ENCODE measurements at regions not wholly inside any gene's neighbourhood (a gene's known extent, or its start where the extent isn't known, plus 50 kb on each side); places are given as distances from the start of the nearest gene placed in this dataset.

DNA sequence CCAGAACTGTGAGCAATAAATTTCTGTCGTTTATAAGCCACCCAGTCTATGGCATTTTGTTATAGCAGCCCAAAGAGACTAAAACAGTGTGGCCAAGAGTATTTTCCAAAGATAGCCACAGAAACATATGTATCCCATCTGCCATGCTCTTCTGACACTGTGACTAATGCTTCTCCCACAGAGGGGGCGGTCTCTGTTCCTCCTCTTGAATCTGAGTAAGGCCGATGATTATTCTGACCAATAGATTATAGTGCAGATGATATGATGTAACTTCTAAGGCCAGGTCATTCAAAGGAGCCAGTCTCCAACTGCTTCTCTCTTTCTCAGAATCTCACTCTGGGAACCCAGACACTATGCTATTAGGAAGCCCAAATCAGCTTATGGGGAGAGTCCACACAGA lies 570.7 kb downstream of the BCOR start (continued):
- TF ChIP-seq, protein P1, sequence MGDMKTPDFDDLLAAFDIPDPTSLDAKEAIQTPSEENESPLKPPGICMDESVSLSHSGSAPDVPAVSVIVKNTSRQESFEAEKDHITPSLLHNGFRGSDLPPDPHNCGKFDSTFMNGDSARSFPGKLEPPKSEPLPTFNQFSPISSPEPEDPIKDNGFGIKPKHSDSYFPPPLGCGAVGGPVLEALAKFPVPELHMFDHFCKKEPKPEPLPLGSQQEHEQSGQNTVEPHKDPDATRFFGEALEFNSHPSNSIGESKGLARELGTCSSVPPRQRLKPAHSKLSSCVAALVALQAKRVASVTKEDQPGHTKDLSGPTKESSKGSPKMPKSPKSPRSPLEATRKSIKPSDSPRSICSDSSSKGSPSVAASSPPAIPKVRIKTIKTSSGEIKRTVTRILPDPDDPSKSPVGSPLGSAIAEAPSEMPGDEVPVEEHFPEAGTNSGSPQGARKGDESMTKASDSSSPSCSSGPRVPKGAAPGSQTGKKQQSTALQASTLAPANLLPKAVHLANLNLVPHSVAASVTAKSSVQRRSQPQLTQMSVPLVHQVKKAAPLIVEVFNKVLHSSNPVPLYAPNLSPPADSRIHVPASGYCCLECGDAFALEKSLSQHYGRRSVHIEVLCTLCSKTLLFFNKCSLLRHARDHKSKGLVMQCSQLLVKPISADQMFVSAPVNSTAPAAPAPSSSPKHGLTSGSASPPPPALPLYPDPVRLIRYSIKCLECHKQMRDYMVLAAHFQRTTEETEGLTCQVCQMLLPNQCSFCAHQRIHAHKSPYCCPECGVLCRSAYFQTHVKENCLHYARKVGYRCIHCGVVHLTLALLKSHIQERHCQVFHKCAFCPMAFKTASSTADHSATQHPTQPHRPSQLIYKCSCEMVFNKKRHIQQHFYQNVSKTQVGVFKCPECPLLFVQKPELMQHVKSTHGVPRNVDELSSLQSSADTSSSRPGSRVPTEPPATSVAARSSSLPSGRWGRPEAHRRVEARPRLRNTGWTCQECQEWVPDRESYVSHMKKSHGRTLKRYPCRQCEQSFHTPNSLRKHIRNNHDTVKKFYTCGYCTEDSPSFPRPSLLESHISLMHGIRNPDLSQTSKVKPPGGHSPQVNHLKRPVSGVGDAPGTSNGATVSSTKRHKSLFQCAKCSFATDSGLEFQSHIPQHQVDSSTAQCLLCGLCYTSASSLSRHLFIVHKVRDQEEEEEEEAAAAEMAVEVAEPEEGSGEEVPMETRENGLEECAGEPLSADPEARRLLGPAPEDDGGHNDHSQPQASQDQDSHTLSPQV (IDR thresholded peaks at IDR 0.05), result no peak

DNA sequence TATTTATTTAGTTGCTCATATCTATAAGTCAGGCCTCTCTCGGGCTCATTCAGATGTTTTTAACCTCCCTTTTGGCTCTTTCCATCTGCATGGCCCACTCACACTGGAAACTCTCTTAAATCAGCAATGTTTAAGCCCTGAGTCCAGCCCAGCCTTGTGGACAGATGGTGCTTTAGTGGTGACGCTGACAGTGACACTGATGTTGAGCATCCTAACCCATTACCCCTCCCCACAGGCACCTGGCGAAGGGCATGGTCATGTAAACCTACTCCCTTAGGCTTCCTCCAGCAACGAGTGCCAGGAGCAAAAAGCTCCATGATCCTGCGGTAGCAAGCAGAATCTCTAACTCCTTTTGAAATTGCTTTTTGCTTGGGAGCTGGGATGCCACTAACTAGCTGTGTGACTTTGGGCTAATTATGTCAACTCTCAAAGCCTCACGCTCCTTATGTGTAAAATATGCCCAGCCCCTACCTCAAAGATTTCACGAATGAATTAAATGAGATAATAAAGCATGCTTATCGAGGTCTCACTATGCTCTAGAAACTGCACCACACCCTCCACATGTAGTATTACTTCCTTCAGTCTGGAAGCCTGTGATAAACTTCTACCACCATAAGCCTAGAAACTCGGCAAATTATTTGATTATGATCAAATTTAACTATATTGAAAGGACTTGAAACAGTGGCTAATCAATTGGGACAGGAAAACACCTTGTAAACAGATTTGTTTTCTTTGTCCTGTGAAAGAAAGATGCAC lies 569.4 kb downstream of the BCOR start:
- DNase-seq (ENCODE audit: extremely low read depth in 1 of 4, low spot score in 3 of 4), result peak in 1 of 4 experiments; percentile 12
- Histone ChIP-seq H2AFZ (ENCODE audit: low read depth, low read length) (no peak overlapping the region), H3K27ac (ENCODE audit: extremely low read depth, low read depth, low read length) (no peak overlapping the region), H3K9ac (ENCODE audit: insufficient read depth in 1 of 2, low read depth in 2 of 2, low read length in 2 of 2) (no peak overlapping the region), H4K20me1 (replicated peaks; ENCODE audit: control insufficient read depth, insufficient read depth, low read length) (no peaks in the 10 kb centered on the region), H3K9me3 (replicated peaks; ENCODE audit: control insufficient read depth, insufficient read depth, low read depth, low read length) (peaks cover 2% of the 10 kb centered on the region; the same call in 1 of the 2 replicates), H3K36me3 (ENCODE audit: control insufficient read depth, insufficient read depth, low read length) (no peaks in the 10 kb centered on the region), H3K4me3 (no peak overlapping the region), H3K9me1 (ENCODE audit: control insufficient read depth, insufficient read depth, low read length) (no peaks in the 10 kb centered on the region), H3K4me1 (replicated peaks in 1 of 2; ENCODE audit: control insufficient read depth in 2 of 2, insufficient read depth in 2 of 2, low read length in 2 of 2) (peaks cover 0 to 12% of the 10 kb centered on the region in 2 experiments; a peak in 3 of 5 replicates), H3K79me2 (ENCODE audit: control insufficient read depth, insufficient read depth, low read length) (no peaks in the 10 kb centered on the region), H3K4me2 (ENCODE audit: insufficient read depth, low read length) (no peak overlapping the region), H3K27me3 (ENCODE audit: control insufficient read depth in 2 of 2, insufficient read depth in 2 of 2, low read length in 2 of 2) (no peaks in the 10 kb centered on the region)
- ChIA-PET CTCF (ENCODE audit: low intra/inter-chr PET ratio) (no interaction called here), POLR2A (no interaction called here)
- no peak for FAIRE-seq
- TF ChIP-seq CBFA2T2 (conservative IDR thresholded peaks at IDR 0.05) (peak; percentile 30; the same call in 1 of the 2 replicates), TAL1 (IDR thresholded peaks at IDR 0.05) (peak; percentile 40; the same call in 1 of the 2 replicates), LCOR (CRISPR knock-in tag; IDR thresholded peaks at IDR 0.05) (no peak), TEAD4 (IDR thresholded peaks at IDR 0.05; ENCODE audit: low read length) (0 out of 2 replicates have a peak, but pooled peaks have one; percentile 9), TEAD4 (CRISPR knock-in tag; IDR thresholded peaks at IDR 0.05; ENCODE audit: borderline replicate concordance) (no peak), TCF3 (CRISPR knock-in tag; IDR thresholded peaks at IDR 0.05) (0 out of 2 replicates have a peak, but pooled peaks have one; percentile 33), CBFA2T3 (IDR thresholded peaks at IDR 0.05) (peak; percentile 60), SNAPC5 (CRISPR knock-in tag; IDR thresholded peaks at IDR 0.05) (no peak), PTBP1 (IDR thresholded peaks at IDR 0.05; ENCODE audit: low read depth, low read length) (no peak), NFATC3 (IDR thresholded peaks at IDR 0.05) (no peak), JUND (IDR thresholded peaks at IDR 0.05; ENCODE audit: borderline replicate concordance, low read depth, low read length) (no peak), JUND (tag; IDR thresholded peaks at IDR 0.05; ENCODE audit: borderline replicate concordance, low read depth, low read length) (no peak), TRIM28 (IDR thresholded peaks at IDR 0.05) (no peak), NR2F6 (CRISPR knock-in tag; IDR thresholded peaks at IDR 0.05) (no peak)
- intact Hi-C loops (cut with micrococcal nuclease) (no loop called here), in situ Hi-C loops (cut with MboI) (no loop called here)
- ATAC-seq, result no peak
- BruUV-seq (replicated peaks), result no TSS peak
- WGBS (ENCODE audit: insufficient coverage, low coverage, missing lambda C conversion rate), result 16% methylated on average over 9 of the region's 9 CpGs
